ENCODE measurements at regions not wholly inside any gene's neighbourhood (a gene's known extent, or its start where the extent isn't known, plus 50 kb on each side); places are given as distances from the start of the nearest gene placed in this dataset.

DNA sequence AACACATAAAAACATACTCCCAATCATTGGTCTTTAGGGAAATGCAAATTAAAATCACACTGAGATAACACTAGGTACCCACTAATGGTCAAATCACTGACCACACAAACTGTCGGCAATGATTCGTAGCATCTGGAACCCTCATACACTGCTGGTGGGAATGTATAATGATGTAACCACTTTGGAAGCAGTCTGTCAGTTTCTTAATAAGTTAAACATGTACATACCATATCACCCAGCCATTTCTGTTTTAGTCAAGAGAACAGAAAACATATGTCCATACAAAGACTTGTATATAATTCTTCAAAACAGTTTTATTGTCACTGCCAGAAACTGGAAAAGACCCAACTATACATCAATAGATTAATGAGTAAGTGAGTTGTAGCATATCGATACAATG, 63.3 kb upstream of the LRRC3B start:
- no peak for DNase-seq

DNA sequence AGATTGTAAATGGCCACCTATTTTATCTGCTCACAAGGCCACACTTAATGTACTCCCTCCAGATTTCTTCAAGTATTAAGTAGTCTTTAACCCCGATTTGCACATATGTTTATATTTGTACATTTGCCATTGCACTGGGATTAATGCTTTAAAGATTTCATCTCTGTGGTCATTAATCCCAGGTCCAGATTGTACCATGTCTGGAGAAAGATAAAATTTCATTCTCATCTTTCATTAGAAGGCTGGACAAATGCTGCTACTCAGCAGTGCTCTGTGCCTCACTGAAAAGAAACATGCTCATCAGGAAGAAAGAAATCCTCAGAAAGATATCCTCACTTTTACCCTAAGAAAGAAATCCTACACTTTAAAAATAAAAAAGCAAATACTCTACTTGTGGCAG, 62.5 kb upstream of the LRRC3B start:
- no peak for DNase-seq

DNA sequence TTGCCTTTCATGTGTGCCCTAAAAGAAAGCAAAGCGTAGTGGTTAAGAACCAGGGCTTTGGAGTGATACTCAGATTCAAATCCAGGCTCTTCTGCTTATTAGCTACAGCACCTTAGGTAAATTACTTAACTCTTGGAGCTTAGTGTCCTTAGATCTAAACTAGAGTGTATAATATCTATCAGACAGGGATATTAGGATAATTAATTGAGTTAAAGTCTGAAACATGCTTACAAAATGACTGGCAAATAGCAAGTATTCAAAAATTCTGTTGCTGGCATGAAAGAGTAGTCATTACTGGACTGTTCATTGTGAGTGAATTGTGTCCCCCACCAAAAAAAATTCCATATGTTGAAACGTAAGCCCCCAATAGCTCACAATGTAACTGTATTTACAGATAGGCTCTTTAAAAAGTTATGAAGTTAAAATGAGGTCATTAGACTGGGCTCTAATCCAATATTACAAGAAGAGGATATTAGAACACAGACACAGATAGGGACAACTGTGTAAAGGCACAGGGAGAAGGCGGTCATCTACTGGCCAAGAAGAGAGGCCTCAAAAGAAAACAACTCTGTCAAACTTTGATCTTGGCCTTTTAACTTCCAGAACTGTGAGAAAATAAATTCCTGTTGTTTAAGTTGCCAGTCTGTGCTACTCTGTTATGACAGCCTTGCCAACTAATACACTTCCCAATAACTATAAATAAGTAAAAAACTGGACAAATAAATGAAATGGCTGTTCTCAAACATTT, 60.4 kb upstream of the LRRC3B start:
- DNase-seq, result no peak

Measured in SW 1271 (cell line).